Heart right ventricle (tissue), 16 donors: ENCODE measurements at regions not wholly inside any gene's neighbourhood (a gene's known extent, or its start where the extent isn't known, plus 50 kb on each side); places are given as distances from the start of the nearest gene placed in this dataset.

Experiments
- ATAC-seq, 8 donors: fragments of 200-7000 bp; cut with Tn5 transposase; one replicate each; pipeline ENCODE4 v1.9.1; 2020; ENCODE audit warnings: mild to moderate bottlenecking in 8 of 8, moderate library complexity in 8 of 8, moderate number of reproducible peaks in 1 of 8
- DNase-seq, 2 donors: peaks; one replicate each; pipeline ENCODE4 v3.0.0-alpha.2; 2020
- H3K27ac ChIP-seq, 10 donors: fragments of 200-600 bp; sonication (generic) in 2 of 10; one replicate each; pipeline versions ENCODE4 v1.5.0 to v1.8.0; 2020 to 2022; ENCODE audit warnings: mild to moderate bottlenecking in 3 of 10
- H3K27me3 ChIP-seq, 7 donors: fragments of 200-600 bp; one replicate each; pipeline ENCODE4 v1.8.0; 2021 to 2022; ENCODE audit warnings: mild to moderate bottlenecking in 2 of 7
- H3K36me3 ChIP-seq, 9 donors: fragments of 200-600 bp; sonication (generic) in 1 of 9; one replicate each; pipeline versions ENCODE4 v1.5.0 to v1.8.0; 2020 to 2022; ENCODE audit warnings: mild to moderate bottlenecking in 2 of 9
- H3K4me1 ChIP-seq, 9 donors: fragments of 200-600 bp; sonication (generic) in 1 of 9; one replicate each; pipeline versions ENCODE4 v1.5.0 to v1.8.0; 2020 to 2022; ENCODE audit warnings: mild to moderate bottlenecking in 4 of 9
- H3K4me3 ChIP-seq, 10 donors: fragments of 200-600 bp; sonication (generic) in 2 of 10; one replicate each; pipeline versions ENCODE4 v1.5.0 to v1.8.0; 2020 to 2022; ENCODE audit warnings: mild to moderate bottlenecking in 7 of 10, moderate library complexity in 2 of 10
- H3K9me3 ChIP-seq, 11 donors: fragments of 200-600 bp in 10 of 11; sonication (generic) in 2 of 11; one replicate each; pipeline versions ENCODE4 v1.5.0 to v1.8.0; 2013 to 2022; ENCODE audit warnings: mild to moderate bottlenecking in 2 of 11, control low read depth in 1 of 11, moderate library complexity in 1 of 11
- CTCF ChIP-seq, 9 donors: fragments of 200-600 bp; sonication (generic) in 2 of 9; IDR thresholded peaks; one replicate each; pipeline versions ENCODE4 v1.5.0 to v1.8.0; 2021 to 2022; ENCODE audit warnings: antibody characterized with exemption in 9 of 9, mild to moderate bottlenecking in 5 of 9, moderate library complexity in 1 of 9
- WGBS, 2 donors: extraction: QIAGEN DNeasy Blood & Tissue Kit; methylation state at CpG; one replicate each; pipeline ENCODE4 v1.1.7; 2013; ENCODE audit warnings: inconsistent platforms in 1 of 2; 5-methylcytosine and 5-hydroxymethylcytosine counted together
- intact Hi-C, 10 donors: fragments of 100-400 bp; cut with DNase I; formaldehyde crosslinking; loops; one replicate each; pipeline versions ENCODE4 v1.11.1 to v1.14.2; 2022
- donor health status: Arrhythmogenic right ventricular cardiomyopathy.
- donor health status: ischemic (EF 13 %, LVEDD 7.1; RV severe dilation, severe dysfunction).
- donor health status: healthy with polysubstance abuse.
- donor health status: DM: no; HTN: yes; CAD: no.
- donor health status: DM: no; HTN: no; CAD: no.
- donor health status: ischemic (EF 25% LVEDD 6.9; RV normal size, moderate dysfunction).
- donor health status: ischemic (EF 25% LVEDD 5.7; RV mildly dilated, moderate dysfunction).
- donor health status: healthy.
- donor health status: DM: yes; HTN: yes; CAD: no.
- donor health status: Ischemic cardiomyopathy.
- donor health status: ischemic (EF 35%, LVEDD 5.7; RV mildly dilated, moderate dysfunction).
- donor health status: nonischemic (EF 11% LVEDD 7.7; RV severe dilation, severe dysfunction).
- donor health status: DM: yes; HTN: yes; CAD: no.
- donor health status: PGD.
- donor health status: ischemic (EF 29% LVEDD 5.4; RV normal size, mild dysfunction).
- donor health status: nonischemic (EF 23%, LVEDD 6.1; RV moderate dilation, normal function).

GRCh38 chr2:120589771-120590608, 145.7 kb upstream of the GLI2 start:
- DNase-seq (no peak), ATAC-seq (peak in 4 of 8 donors; percentile 20 to 88 (median 57))
- Histone ChIP-seq H3K27ac (peak overlapping the region in 2 of 10 donors; percentile 33 to 41), H3K4me1 (peaks cover 0 to 11% (median 4%) of the 10 kb centered on the region in 9 donors), H3K27me3 (peaks cover 8 to 39% (median 27%) of the 10 kb centered on the region in 7 donors), H3K9me3 (peaks cover 0 to 8% (median 0%) of the 10 kb centered on the region in 11 donors), H3K36me3 (no peaks in the 10 kb centered on the region), H3K4me3 (no peak overlapping the region)
- TF ChIP-seq CTCF (IDR thresholded peaks at IDR 0.05): no peak
- intact Hi-C loops: loop anchor here in 2 of 10 donors (10.0 kb wide), 2 partner anchors 85 to 245 kb away; partner anchors contain the start of gene INHBB (in 1 of the 2)
- WGBS, 2 donors: 82 to 83% methylated on average over 8 of the region's 8 CpGs

- peaks cover 8 to 37% (median 23%) of the 10 kb centered on the region in 7 donors for H3K27me3 ChIP-seq
- DNase-seq (no peak), ATAC-seq (no peak)
- peaks cover under 1 to 19% (median 6%) of the 10 kb centered on the region in 9 donors for H3K4me1 ChIP-seq
- TF ChIP-seq CTCF (IDR thresholded peaks at IDR 0.05): no peak
- no peaks in the 10 kb centered on the region for H3K36me3 ChIP-seq
- no peaks in the 10 kb centered on the region for H3K9me3 ChIP-seq
- 95 to 97% methylated on average over 1 of the region's 1 CpG for WGBS, 2 donors
- no peak overlapping the region for H3K4me3 ChIP-seq
- intact Hi-C loops: no loop called here
- H3K27ac ChIP-seq: no peak overlapping the region
Measured at GRCh38 chr2:120590841-120591240, 144.8 kb upstream of the GLI2 start.

GRCh38 chr2:120591572-120591971, 144.1 kb upstream of the GLI2 start:
- peaks cover 8 to 26% (median 13%) of the 10 kb centered on the region in 9 donors for H3K4me1 ChIP-seq
- ATAC-seq (no peak), DNase-seq (no peak)
- H3K27me3 ChIP-seq: peaks cover 7 to 31% (median 18%) of the 10 kb centered on the region in 7 donors
- no peak overlapping the region for H3K27ac ChIP-seq
- H3K4me3 ChIP-seq: no peak overlapping the region
- no peak for TF ChIP-seq CTCF (IDR thresholded peaks at IDR 0.05)
- 76 to 88% methylated on average over 7 of the region's 7 CpGs for whole genome bisulfite sequencing, 2 donors
- intact Hi-C loops: no loop called here
- H3K36me3 ChIP-seq: no peaks in the 10 kb centered on the region
- H3K9me3 ChIP-seq: no peaks in the 10 kb centered on the region

- no peaks in the 10 kb centered on the region for H3K9me3 ChIP-seq
- no peak for ATAC-seq
- intact Hi-C loops: no loop called here
- DNase-seq: no peak
- H3K27me3 ChIP-seq: peaks cover 2 to 26% (median 13%) of the 10 kb centered on the region in 7 donors
- no peak for TF ChIP-seq CTCF (IDR thresholded peaks at IDR 0.05)
- H3K4me1 ChIP-seq: peaks cover 6 to 26% (median 13%) of the 10 kb centered on the region in 9 donors
- no peaks in the 10 kb centered on the region for H3K36me3 ChIP-seq
- H3K4me3 ChIP-seq: no peak overlapping the region
- no peak overlapping the region for H3K27ac ChIP-seq
- 76 to 86% methylated on average over 10 of the region's 10 CpGs for WGBS, 2 donors
Measured at GRCh38 chr2:120592084-120592483, 143.6 kb upstream of the GLI2 start.
